Epithelial cell of esophagus (primary cell): ENCODE measurements at regions not wholly inside any gene's neighbourhood (a gene's known extent, or its start where the extent isn't known, plus 50 kb on each side); places are given as distances from the start of the nearest gene placed in this dataset.

Source experiments
- DNase-seq: peaks from one replicate; pipeline ENCODE4 v3.0.0; 2010; ENCODE audit warnings: low read depth
- H3K4me3 ChIP-seq: 2 replicates; pipeline ENCODE4 v1.5.1; 2011; ENCODE audit warnings: mild to moderate bottlenecking, low read length, control low read depth
- TF ChIP-seq, protein P1 (sequence below): IDR thresholded peaks from 2 replicates; pipeline ENCODE4 v1.5.1; 2011; ENCODE audit warnings: low read depth, mild to moderate bottlenecking, low read length, control low read depth, inconsistent platforms; ENCODE audit not compliant: insufficient read depth; ENCODE audit errors: missing control alignments

DNA sequence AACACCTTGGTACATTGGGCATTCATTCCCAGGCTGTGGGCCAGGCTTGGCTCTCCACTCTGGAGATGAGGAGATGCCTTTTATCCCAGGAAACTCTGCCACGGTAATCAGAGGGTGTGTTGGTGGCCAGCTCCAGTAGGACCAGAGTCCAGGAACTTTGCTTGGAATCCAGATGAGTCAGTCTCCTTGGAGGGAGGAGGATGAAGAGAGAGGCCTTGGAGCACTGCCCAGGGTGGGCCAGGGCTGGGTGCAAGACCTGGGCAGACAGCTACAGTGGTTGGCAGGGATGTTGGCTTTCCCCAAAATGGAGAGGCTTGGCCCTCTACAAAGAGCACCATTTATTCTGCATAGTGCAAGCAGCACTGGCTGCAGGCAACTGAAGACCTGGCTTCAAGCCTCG lies 209.0 kb downstream of the RGS9 start:
- TF ChIP-seq, protein P1, sequence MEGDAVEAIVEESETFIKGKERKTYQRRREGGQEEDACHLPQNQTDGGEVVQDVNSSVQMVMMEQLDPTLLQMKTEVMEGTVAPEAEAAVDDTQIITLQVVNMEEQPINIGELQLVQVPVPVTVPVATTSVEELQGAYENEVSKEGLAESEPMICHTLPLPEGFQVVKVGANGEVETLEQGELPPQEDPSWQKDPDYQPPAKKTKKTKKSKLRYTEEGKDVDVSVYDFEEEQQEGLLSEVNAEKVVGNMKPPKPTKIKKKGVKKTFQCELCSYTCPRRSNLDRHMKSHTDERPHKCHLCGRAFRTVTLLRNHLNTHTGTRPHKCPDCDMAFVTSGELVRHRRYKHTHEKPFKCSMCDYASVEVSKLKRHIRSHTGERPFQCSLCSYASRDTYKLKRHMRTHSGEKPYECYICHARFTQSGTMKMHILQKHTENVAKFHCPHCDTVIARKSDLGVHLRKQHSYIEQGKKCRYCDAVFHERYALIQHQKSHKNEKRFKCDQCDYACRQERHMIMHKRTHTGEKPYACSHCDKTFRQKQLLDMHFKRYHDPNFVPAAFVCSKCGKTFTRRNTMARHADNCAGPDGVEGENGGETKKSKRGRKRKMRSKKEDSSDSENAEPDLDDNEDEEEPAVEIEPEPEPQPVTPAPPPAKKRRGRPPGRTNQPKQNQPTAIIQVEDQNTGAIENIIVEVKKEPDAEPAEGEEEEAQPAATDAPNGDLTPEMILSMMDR = no peak
- no peak for DNase-seq
- H3K4me3 ChIP-seq = no peak overlapping the region

DNA sequence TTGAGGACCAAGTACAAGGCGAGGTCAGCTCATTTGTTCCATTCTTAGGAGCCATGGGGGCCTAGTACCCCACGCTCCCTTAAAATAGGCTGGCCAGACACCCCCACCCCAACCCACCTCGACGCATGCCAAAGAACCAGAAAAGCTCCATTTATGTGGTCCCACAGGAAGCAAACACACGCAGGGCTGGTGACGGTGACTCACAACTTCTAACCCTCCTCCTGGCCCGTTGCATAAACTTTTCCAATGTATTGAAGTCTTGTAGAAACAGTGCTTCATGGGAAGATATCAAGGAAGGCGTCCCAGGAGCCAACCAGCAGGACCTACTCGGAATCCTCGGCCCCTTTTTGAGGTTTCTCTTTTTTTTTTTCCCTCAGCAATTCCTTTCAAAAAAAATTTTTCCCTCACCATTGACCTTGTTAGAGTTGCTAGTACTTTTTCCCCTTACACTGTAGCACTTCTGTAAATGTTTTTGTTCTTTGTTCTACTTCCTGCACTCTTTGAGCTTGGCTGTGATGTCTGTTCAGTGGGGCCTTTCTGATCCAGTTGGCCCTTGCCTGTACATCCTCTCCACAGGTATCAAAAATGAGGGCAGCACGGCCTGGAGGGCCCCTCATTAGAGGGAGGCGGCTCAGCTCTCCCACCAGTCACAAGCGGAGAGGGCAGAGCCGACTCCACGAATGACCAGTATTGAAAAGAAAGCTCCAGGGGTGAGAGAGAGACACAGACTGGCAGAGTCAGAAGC lies 208.3 kb downstream of the RGS9 start:
- TF ChIP-seq, protein P1 = no peak
- H3K4me3 ChIP-seq = no peak overlapping the region
- DNase-seq = no peak

- no peak for DNase-seq
- H3K4me3 ChIP-seq = no peak overlapping the region
- TF ChIP-seq, protein P1 = no peak
Measured at GRCh38 chr17:65340401-65340800, 203.2 kb downstream of the RGS9 start.

GRCh38 chr17:65334406-65334805 lies 197.2 kb downstream of the RGS9 start:
- TF ChIP-seq, protein P1 = no peak
- H3K4me3 ChIP-seq = no peak overlapping the region
- DNase-seq = peak; percentile 31

DNA sequence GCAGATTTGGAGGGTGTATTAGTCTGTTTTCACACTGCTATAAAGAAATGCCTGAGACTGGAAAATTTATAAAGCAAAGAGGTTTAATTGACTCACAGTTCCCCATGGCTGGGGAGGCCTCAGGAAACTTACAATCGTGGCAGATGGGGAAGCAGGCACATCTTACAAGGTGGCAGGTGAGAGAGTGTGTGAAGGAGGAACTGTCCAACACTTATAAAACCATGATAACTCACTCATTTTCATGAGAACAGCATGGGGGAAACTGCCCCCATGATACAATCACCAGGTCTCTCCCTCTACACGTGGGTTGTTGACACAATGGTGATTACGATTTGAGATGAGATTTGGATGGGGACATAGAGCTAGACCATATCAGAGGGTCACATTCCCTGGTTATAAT lies 195.6 kb downstream of the RGS9 start:
- TF ChIP-seq, protein P1 = no peak
- no peak for DNase-seq
- H3K4me3 ChIP-seq = no peak overlapping the region

- H3K4me3 ChIP-seq = no peak overlapping the region
- TF ChIP-seq, protein P1 = no peak
- peak; percentile 14 for DNase-seq
Measured at GRCh38 chr17:65332375-65332774, 195.2 kb downstream of the RGS9 start.

- no peak overlapping the region for H3K4me3 ChIP-seq
- TF ChIP-seq, protein P1 = no peak
- DNase-seq = no peak
Measured at GRCh38 chr17:65328567-65328966, 191.4 kb downstream of the RGS9 start.
